IMR-90 (cell line): ENCODE measurements at regions not wholly inside any gene's neighbourhood (a gene's known extent, or its start where the extent isn't known, plus 50 kb on each side); places are given as distances from the start of the nearest gene placed in this dataset.
"Not testable (repeated sequence)": the region's sequence is repeated elsewhere in the genome, so short reads cannot be mapped to it uniquely, and the experiment has no call there.

Experiments
- ATAC-seq: fragments of 200-7000 bp; cut with Tn5 transposase; 2 replicates; pipeline ENCODE4 v1.9.1; 2020; ENCODE audit warnings: low read depth, mild to moderate bottlenecking, moderate library complexity
- BruUV-seq: library from RNA; stranded (reverse); fragments of 400-500 nt; replicated peaks from 2 replicates; lab custom pipeline; 2021; lab: Mats Ljungman, UMichigan
- CTCF ChIA-PET: fragments of 300-600 bp; formaldehyde crosslinking; extraction: SDS; loops from one replicate; lab custom pipeline; 2021; ENCODE audit warnings: antibody characterized with exemption; lab: Yijun Ruan, JAX
- POLR2A ChIA-PET: fragments of 300-600 bp; sonication (Branson Sonifier 250); formaldehyde crosslinking; loops from one replicate; lab custom pipeline; 2022; ENCODE audit warnings: antibody characterized with exemption; ENCODE audit not compliant: unreplicated experiment; lab: Charles Lee
- DNase-seq: peaks from one replicate; pipeline ENCODE4 v3.0.0; 2013
- H2AFZ ChIP-seq: replicated peaks from 2 replicates; pipeline ENCODE3; 2013; ENCODE audit warnings: low read length, mild to moderate bottlenecking; ENCODE audit not compliant: poor library complexity
- H2AK5ac ChIP-seq: 2 replicates; pipeline ENCODE4 v1.6.1; 2013; ENCODE audit warnings: low read depth, low read length, inconsistent platforms
- H2AK9ac ChIP-seq: replicated peaks from 2 replicates; pipeline ENCODE3; 2013; ENCODE audit warnings: mild to moderate bottlenecking, low read depth, low read length, moderate library complexity; ENCODE audit not compliant: poor library complexity
- H2BK120ac ChIP-seq: 2 replicates; pipeline ENCODE4 v1.6.1; 2013; ENCODE audit warnings: low read depth, low read length, inconsistent platforms
- H2BK15ac ChIP-seq: 3 replicates; pipeline ENCODE4 v1.6.1; 2013; ENCODE audit warnings: low read depth, low read length, inconsistent platforms
- H2BK20ac ChIP-seq: 2 replicates; pipeline ENCODE4 v1.6.1; 2013; ENCODE audit warnings: low read depth, mild to moderate bottlenecking, inconsistent platforms, low read length, moderate library complexity
- H2BK5ac ChIP-seq: 2 replicates; pipeline ENCODE4 v1.6.1; 2013; ENCODE audit warnings: mild to moderate bottlenecking, low read depth, low read length, inconsistent platforms; ENCODE audit not compliant: poor library complexity, severe bottlenecking
- H3K14ac ChIP-seq: replicated peaks from 2 replicates; pipeline ENCODE4 v1.6.1; 2013; ENCODE audit warnings: low read depth, low read length, inconsistent platforms
- H3K18ac ChIP-seq: 2 replicates; pipeline ENCODE4 v1.6.1; 2013; ENCODE audit warnings: low read depth, low read length, control low read depth
- H3K23ac ChIP-seq: 2 replicates; pipeline ENCODE4 v1.6.1; 2013; ENCODE audit warnings: low read depth, low read length, inconsistent platforms
- H3K27ac ChIP-seq: 2 replicates; pipeline ENCODE4 v1.5.1; 2013; ENCODE audit warnings: mild to moderate bottlenecking, control low read depth, low read length; ENCODE audit not compliant: insufficient read depth
- H3K27me3 ChIP-seq: 2 replicates; pipeline ENCODE4 v1.6.1; 2013; ENCODE audit warnings: low read length; ENCODE audit not compliant: control insufficient read depth, insufficient read depth
- H3K36me3 ChIP-seq: 2 replicates; pipeline ENCODE4 v1.6.1; 2013; ENCODE audit warnings: low read length, mixed read lengths; ENCODE audit not compliant: control insufficient read depth, insufficient read depth
- H3K4ac ChIP-seq: 2 replicates; pipeline ENCODE4 v1.6.1; 2013; ENCODE audit warnings: low read depth, low read length, inconsistent platforms
- H3K4me1 ChIP-seq: 2 replicates; pipeline ENCODE4 v1.6.1; 2013; ENCODE audit warnings: low read length, mixed read lengths; ENCODE audit not compliant: control insufficient read depth, insufficient read depth
- H3K4me2 ChIP-seq: 2 replicates; pipeline ENCODE4 v1.6.1; 2013; ENCODE audit warnings: low read depth, mild to moderate bottlenecking, control low read depth, low read length, moderate library complexity
- H3K4me3 ChIP-seq: 2 replicates; pipeline ENCODE4 v1.5.1; 2013; ENCODE audit warnings: low read depth, mild to moderate bottlenecking, control low read depth, low read length, moderate library complexity; ENCODE audit not compliant: insufficient read depth
- H3K56ac ChIP-seq: 2 replicates; pipeline ENCODE4 v1.6.1; 2013; ENCODE audit warnings: low read length, inconsistent platforms; ENCODE audit not compliant: insufficient read depth; ENCODE audit errors: extremely low read depth
- H3K79me1 ChIP-seq, 2 experiments: 2 replicates each; pipeline ENCODE4 v1.6.1; 2013; ENCODE audit warnings: low read length in 2 of 2, inconsistent platforms in 1 of 2, low read depth in 1 of 2
- H3K9ac ChIP-seq: 2 replicates; pipeline ENCODE4 v1.6.1; 2013; ENCODE audit warnings: low read depth, low read length, control low read depth
- H3K9me1 ChIP-seq: 2 replicates; pipeline ENCODE4 v1.6.1; 2013; ENCODE audit warnings: low read length, inconsistent platforms; ENCODE audit not compliant: insufficient read depth
- H3K9me3 ChIP-seq: 2 replicates; pipeline ENCODE4 v1.6.1; 2013; ENCODE audit warnings: low read length; ENCODE audit not compliant: control insufficient read depth, insufficient read depth
- H4K20me1 ChIP-seq: 2 replicates; pipeline ENCODE4 v1.6.1; 2013; ENCODE audit warnings: low read length, inconsistent platforms; ENCODE audit not compliant: insufficient read depth
- H4K5ac ChIP-seq: 2 replicates; pipeline ENCODE4 v1.6.1; 2013; ENCODE audit warnings: mild to moderate bottlenecking, low read depth, low read length, control low read depth
- H4K8ac ChIP-seq, 2 experiments: 2 replicates each; pipeline ENCODE4 v1.6.1; 2013; ENCODE audit warnings: low read depth in 2 of 2, low read length in 2 of 2, control low read depth in 1 of 2, inconsistent platforms in 1 of 2
- H4K91ac ChIP-seq: 2 replicates; pipeline ENCODE4 v1.6.1; 2013; ENCODE audit warnings: low read depth, low read length, inconsistent platforms; ENCODE audit not compliant: insufficient read depth
- WGBS, 2 experiments: methylation state at CpG; one replicate each; pipeline versions ENCODE4 v1.1.5 to v1.1.7; 2013; ENCODE audit warnings: missing lambda C conversion rate in 2 of 2; ENCODE audit not compliant: insufficient read length in 1 of 2; ENCODE audit errors: extremely low coverage in 2 of 2; 5-methylcytosine and 5-hydroxymethylcytosine counted together
- dilution Hi-C: fragments of 300-500 bp; cut with HindIII; formaldehyde crosslinking; loops from one replicate; pipeline ENCODE4 v1.14.3; 2018; ENCODE audit warnings: low sequenced_read_pairs; ENCODE audit not compliant: unreplicated experiment
- in situ Hi-C: fragments of 300-500 bp; cut with MboI; formaldehyde crosslinking; loops from 3 replicates; pipeline ENCODE4 v1.14.3; 2019; ENCODE audit warnings: low sequenced_read_pairs, inconsistent platforms, mixed read lengths
- intact Hi-C: fragments of 100-400 bp; cut with micrococcal nuclease; formaldehyde crosslinking; loops from 2 replicates; pipeline ENCODE4 v1.10.0; 2022

DNA sequence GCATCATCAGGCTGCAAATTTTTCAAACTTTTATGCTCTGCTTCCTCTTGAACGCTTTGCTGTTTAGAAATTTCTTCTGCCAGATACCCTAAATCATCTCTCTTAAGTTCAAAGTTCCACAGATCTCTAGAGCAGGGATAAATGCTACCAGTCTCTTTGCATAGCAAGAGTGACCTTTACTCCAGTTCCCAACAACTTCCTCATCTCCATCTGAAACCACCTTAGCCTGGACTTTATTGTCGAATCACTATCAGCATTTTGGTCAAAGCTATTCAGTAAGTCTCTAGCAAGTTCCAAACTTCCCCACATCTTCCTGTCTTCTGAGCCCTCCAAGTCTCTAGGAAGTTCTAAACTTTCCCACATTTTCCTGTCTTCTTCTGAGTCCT, 170.9 kb downstream of the MAIP1 start:
- BruUV-seq, H3K4me2 ChIP-seq, H3K27ac ChIP-seq, H2AK5ac ChIP-seq, H2BK120ac ChIP-seq, H2AK9ac ChIP-seq, H3K56ac ChIP-seq, H4K5ac ChIP-seq, H4K8ac ChIP-seq, DNase-seq, H3K14ac ChIP-seq, H3K79me1 ChIP-seq, H3K4ac ChIP-seq, H3K27me3 ChIP-seq, H3K9me1 ChIP-seq, dilution Hi-C loops, H2BK5ac ChIP-seq, CTCF ChIA-PET, H2BK20ac ChIP-seq, H3K9ac ChIP-seq, intact Hi-C loops, H3K36me3 ChIP-seq, H4K20me1 ChIP-seq, H2AFZ ChIP-seq, H2BK15ac ChIP-seq, in situ Hi-C loops, H3K9me3 ChIP-seq, H3K18ac ChIP-seq, H3K23ac ChIP-seq, ATAC-seq, H4K91ac ChIP-seq, POLR2A ChIA-PET, H3K4me3 ChIP-seq: not testable (repeated sequence)
- 38% methylated on average over 2 of the region's 2 CpGs; no CpG with 5 or more reads in 1 of the 2 experiments for WGBS, 2 experiments
- peaks cover 13% of the 10 kb centered on the region for H3K4me1 ChIP-seq

- POLR2A ChIA-PET, H4K8ac ChIP-seq, H2BK120ac ChIP-seq, BruUV-seq, H3K36me3 ChIP-seq, H3K23ac ChIP-seq, in situ Hi-C loops, CTCF ChIA-PET, H2BK20ac ChIP-seq, ATAC-seq, H4K20me1 ChIP-seq, H2AK5ac ChIP-seq, H2BK15ac ChIP-seq, intact Hi-C loops, H3K9me3 ChIP-seq, H4K5ac ChIP-seq, H3K18ac ChIP-seq, H3K4ac ChIP-seq, H3K9me1 ChIP-seq, H2AK9ac ChIP-seq, H3K27me3 ChIP-seq, dilution Hi-C loops, H3K4me3 ChIP-seq, H2BK5ac ChIP-seq, H3K4me2 ChIP-seq, H4K91ac ChIP-seq, H2AFZ ChIP-seq, H3K79me1 ChIP-seq, DNase-seq, H3K56ac ChIP-seq, H3K27ac ChIP-seq, H3K9ac ChIP-seq, H3K14ac ChIP-seq: not testable (repeated sequence)
- WGBS, 2 experiments, result no CpG with 5 or more reads among the region's 2 CpGs
- H3K4me1 ChIP-seq, result peaks cover 13% of the 10 kb centered on the region
Measured at GRCh38 chr2:200126680-200127079, 171.3 kb downstream of the MAIP1 start.
